GM12891 (cell line): ENCODE measurements at regions not wholly inside any gene's neighbourhood (a gene's known extent, or its start where the extent isn't known, plus 50 kb on each side); places are given as distances from the start of the nearest gene placed in this dataset.

Experiments
- PAX5 ChIP-seq: IDR thresholded peaks from 2 replicates; pipeline ENCODE4 v1.6.1; 2011; ENCODE audit warnings: low read length, moderate library complexity, mild to moderate bottlenecking; ENCODE audit not compliant: insufficient read depth, severe bottlenecking
- POLR2A ChIP-seq: IDR thresholded peaks from 2 replicates; pipeline ENCODE4 v1.6.1; 2011; ENCODE audit warnings: low read depth, low read length, control low read depth
- POLR2AphosphoS5 ChIP-seq: IDR thresholded peaks from 2 replicates; pipeline ENCODE4 v1.6.1; 2011; ENCODE audit warnings: low read depth, low read length, control low read depth
- POU2F2 ChIP-seq: IDR thresholded peaks from 2 replicates; pipeline ENCODE4 v1.6.1; 2011; ENCODE audit warnings: low read depth, mild to moderate bottlenecking, control low read depth, low read length, moderate library complexity
- SPI1 ChIP-seq: IDR thresholded peaks from 2 replicates; pipeline ENCODE4 v1.6.1; 2011; ENCODE audit warnings: low read depth, low read length, control low read depth
- TAF1 ChIP-seq: IDR thresholded peaks from 2 replicates; pipeline ENCODE4 v1.6.1; 2011; ENCODE audit warnings: low read depth, low read length, control low read depth

- no peak for TF ChIP-seq SPI1
- TF ChIP-seq TAF1 = no peak
- TF ChIP-seq POLR2A = no peak
- no peak for TF ChIP-seq POLR2AphosphoS5
- no peak for TF ChIP-seq PAX5
- no peak for TF ChIP-seq POU2F2
These were observed 308.4 kb upstream of the CDIN1 start for GRCh38 chr15:36271048-36271447.
